Muscle of arm (tissue), 1 donor: ENCODE measurements at regions not wholly inside any gene's neighbourhood (a gene's known extent, or its start where the extent isn't known, plus 50 kb on each side); places are given as distances from the start of the nearest gene placed in this dataset.
"Not testable (repeated sequence)": the region's sequence is repeated elsewhere in the genome, so short reads cannot be mapped to it uniquely, and the experiment has no call there.

Experiments used
- DNase-seq: peaks from one replicate; pipeline ENCODE4 v3.0.0-alpha.2; 2013

GRCh38 chr2:216949700-216950413 lies 90.0 kb upstream of the TNP1 start:
- no peak for DNase-seq

DNA sequence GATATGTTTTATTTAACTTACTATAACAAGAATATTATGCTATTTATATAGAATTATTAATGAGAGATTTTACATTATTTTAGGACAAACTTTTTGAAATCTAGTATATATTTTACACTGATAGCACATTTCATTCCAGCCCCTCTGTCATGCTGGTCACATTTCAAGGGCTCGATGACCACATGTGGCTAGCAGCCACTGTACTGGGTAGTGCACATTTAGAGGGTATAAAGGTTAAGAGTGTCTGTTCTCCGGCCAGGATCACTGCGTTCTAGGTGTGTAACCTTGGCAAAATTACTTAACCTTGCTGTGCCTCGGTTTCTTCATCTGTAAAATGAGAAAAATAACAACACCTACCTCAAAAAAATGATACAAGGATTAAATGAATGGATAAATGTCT lies 87.2 kb upstream of the TNP1 start:
- DNase-seq = no peak

GRCh38 chr2:216944733-216945132 lies 84.9 kb upstream of the TNP1 start:
- no peak for DNase-seq

GRCh38 chr2:216943109-216943508 lies 83.2 kb upstream of the TNP1 start:
- DNase-seq = no peak

- DNase-seq = no peak
These were observed 82.6 kb upstream of the TNP1 start for GRCh38 chr2:216942465-216942864.

DNA sequence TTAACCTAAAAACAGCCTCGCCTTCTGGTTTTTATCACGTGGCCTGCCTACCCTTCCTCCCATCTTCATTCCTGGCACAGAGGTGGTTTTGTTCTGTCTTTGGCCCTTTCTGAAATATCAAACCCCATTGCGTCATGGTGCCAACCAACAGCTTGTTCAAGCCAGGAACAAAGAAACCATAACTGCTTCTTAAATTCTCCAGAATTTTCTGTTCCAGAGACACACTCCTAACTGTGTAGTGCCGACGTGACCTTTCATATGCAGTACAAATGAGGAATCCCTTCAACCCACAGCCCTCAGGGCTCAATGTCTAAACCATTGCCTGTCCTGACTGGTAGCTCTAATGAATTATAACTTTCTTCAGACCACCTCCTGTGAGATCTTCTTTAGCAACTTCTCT lies 82.2 kb upstream of the TNP1 start:
- no peak for DNase-seq

GRCh38 chr2:216936954-216937357 lies 77.1 kb upstream of the TNP1 start:
- DNase-seq = no peak

- no peak for DNase-seq
These were observed 74.8 kb upstream of the TNP1 start for GRCh38 chr2:216934623-216935022.

GRCh38 chr2:216934151-216934550 lies 74.3 kb upstream of the TNP1 start:
- DNase-seq = no peak

DNA sequence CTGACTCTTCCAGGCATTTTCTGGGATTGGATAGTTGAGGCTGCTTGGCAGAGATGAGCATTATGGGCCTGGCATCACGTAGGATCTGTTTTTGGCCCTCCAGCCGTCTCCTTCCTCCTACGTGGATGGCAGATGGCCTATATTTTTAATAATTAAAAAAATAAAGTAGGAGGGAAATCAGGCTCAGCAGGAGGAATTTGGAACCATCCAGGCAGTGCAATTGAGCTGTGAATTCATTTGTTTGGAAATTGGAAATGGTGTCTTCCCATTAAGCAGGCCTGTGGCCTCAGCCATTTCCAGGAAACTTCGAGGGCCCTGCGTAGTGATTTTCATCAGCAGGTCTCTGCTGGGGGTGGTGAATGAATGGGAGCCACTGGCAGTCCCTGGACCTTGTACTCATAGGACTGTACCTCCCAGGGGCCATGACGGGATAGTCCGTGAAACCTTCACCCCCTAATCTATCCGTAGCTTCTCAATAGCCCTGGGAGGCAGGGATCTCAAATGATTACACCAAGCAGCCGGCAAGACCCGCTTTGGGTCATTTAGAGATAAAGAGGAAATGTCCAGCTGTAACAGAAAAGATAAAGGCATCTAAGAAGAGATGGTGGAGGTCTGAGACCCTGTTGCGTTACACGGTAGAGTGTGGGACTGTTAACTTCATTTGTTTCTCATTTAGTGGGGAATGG lies 73.1 kb upstream of the TNP1 start:
- no peak for DNase-seq

GRCh38 chr2:216932113-216932862 lies 72.4 kb upstream of the TNP1 start:
- DNase-seq = no peak

- DNase-seq = no peak
These were observed 70.9 kb upstream of the TNP1 start for GRCh38 chr2:216930716-216931115.

- DNase-seq = not testable (repeated sequence)
These were observed 69.5 kb upstream of the TNP1 start for GRCh38 chr2:216929338-216929737.

GRCh38 chr2:216927163-216927562 lies 67.3 kb upstream of the TNP1 start:
- DNase-seq = no peak

- no peak for DNase-seq
These were observed 65.9 kb upstream of the TNP1 start for GRCh38 chr2:216925636-216926366.

GRCh38 chr2:216925006-216925405 lies 65.1 kb upstream of the TNP1 start:
- DNase-seq = no peak

GRCh38 chr2:216923706-216924105 lies 63.8 kb upstream of the TNP1 start:
- DNase-seq = no peak

- DNase-seq = no peak
These were observed 62.4 kb upstream of the TNP1 start for GRCh38 chr2:216922175-216922780.

DNA sequence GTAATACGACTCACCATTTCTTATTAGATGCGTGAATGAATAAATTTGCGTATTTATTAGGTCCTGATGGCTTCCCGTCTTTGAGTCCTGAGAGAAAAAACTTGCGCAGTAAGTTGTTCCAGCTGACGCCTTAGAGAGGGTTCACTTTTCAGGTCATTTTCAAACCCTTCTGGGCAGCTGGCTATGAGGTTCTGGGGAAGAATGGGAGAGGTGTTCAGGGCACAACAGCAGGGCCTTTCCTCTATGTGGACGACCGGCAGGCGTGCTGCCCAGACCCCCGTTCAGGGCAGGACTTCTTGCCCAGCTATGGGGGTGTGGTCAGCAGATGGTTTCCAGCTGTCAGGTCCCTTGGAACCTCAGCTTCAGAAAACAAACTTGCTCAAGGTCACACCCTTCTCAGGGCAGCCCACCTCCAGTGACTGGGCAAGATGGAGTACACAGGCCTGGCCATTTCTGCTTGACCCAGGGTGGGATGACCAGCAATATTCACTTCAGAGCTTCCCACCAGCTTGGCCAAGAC lies 61.1 kb upstream of the TNP1 start:
- no peak for DNase-seq

GRCh38 chr2:216920143-216920876 lies 60.4 kb upstream of the TNP1 start:
- DNase-seq = no peak
